ENCODE measurements at regions not wholly inside any gene's neighbourhood (a gene's known extent, or its start where the extent isn't known, plus 50 kb on each side); places are given as distances from the start of the nearest gene placed in this dataset.

DNA sequence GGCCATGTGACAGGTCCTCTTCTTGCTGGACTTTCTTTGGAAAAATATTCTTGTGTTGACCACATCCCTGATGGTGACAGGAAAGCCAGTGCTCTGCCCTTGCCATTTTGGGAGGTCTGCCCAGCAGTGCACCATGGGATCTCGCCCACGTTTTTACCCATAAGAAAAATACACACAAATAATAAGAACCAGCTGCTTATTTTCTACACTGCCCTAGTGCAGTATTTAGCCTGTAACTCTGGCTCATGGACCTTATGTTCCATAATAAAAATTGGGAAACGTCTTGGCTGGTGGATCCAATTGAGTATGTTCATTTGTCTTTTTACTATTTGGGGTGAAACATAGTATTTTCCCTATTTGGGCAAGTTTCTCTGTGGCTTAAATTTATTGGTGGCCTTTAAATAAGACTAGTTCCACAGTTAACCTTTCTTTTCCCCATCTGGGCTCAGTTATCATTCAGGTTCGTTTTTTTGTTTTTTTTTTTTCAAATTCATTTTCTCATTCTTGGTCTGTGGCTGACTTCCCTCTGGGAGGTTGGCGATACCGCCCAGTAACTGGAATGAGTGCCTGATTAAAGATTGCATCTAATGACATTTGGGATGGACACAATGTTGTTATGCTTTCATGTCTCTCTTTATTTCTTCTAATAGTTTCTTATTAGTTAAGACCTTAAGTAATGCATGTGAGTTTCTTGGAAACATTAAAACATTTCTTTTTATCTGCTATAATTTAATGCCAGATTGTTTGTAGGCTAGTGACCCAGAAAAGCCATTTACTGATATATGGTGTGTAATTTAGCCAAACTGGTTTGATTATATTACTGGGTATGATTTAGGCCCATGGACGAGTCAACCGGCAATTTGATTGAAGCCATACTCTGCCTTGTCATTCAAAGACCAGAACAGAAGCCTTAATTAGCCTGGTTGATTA is 163.7 kb downstream of the FGF10 start:
- Histone ChIP-seq H3K9me3 (ENCODE audit: control insufficient read depth, low read depth, low read length) (no peaks in the 10 kb centered on the region), H3K4me1 (ENCODE audit: insufficient read depth, low read length) (no peaks in the 10 kb centered on the region), H4K20me1 (ENCODE audit: control insufficient read depth, insufficient read depth, insufficient read length) (no peaks in the 10 kb centered on the region), H2BK15ac (ENCODE audit: low read depth, low read length) (no peak overlapping the region), H2BK5ac (ENCODE audit: insufficient read length, low read length) (no peak overlapping the region), H2BK120ac (ENCODE audit: low read depth, low read length, poor library complexity, severe bottlenecking) (no peak overlapping the region), H3K14ac (ENCODE audit: insufficient read depth, low read length) (no peak overlapping the region), H2BK12ac (ENCODE audit: insufficient read length, low read depth, low read length) (no peak overlapping the region), H2AFZ (ENCODE audit: low read length) (no peak overlapping the region), H4K91ac (ENCODE audit: insufficient read length, low read depth, low read length) (no peak overlapping the region), H3K56ac (ENCODE audit: insufficient read length, low read depth, low read length) (no peak overlapping the region), H3K4ac (ENCODE audit: low read depth, low read length) (no peak overlapping the region), H2AK5ac (ENCODE audit: insufficient read length, low read length) (no peak overlapping the region), H3K23me2 (ENCODE audit: insufficient read length, low read depth, low read length, poor library complexity, severe bottlenecking) (no peaks in the 10 kb centered on the region), H3K79me2 (ENCODE audit: insufficient read depth, low read length) (no peaks in the 10 kb centered on the region), H2BK20ac (ENCODE audit: low read depth, low read length, poor library complexity, severe bottlenecking) (no peak overlapping the region), H4K5ac (ENCODE audit: insufficient read length, low read depth, low read length) (no peak overlapping the region), H3K23ac (ENCODE audit: insufficient read length, low read depth, low read length) (no peak overlapping the region), H3K27ac (ENCODE audit: insufficient read length, low read depth, low read length) (no peak overlapping the region), H3K79me1 (ENCODE audit: insufficient read depth, low read depth, low read length, poor library complexity, severe bottlenecking) (no peaks in the 10 kb centered on the region), H4K8ac (replicated peaks; ENCODE audit: insufficient read length, low read depth, low read length) (no peak overlapping the region), H3K18ac (ENCODE audit: insufficient read length, low read depth, low read length) (no peak overlapping the region), H3K27me3 (ENCODE audit: insufficient read depth, low read length) (no peaks in the 10 kb centered on the region), H3T11ph (ENCODE audit: low read length) (no peak overlapping the region), H3K9ac (ENCODE audit: extremely low read depth, insufficient read length, low read length) (no peak overlapping the region), H3K4me2 (ENCODE audit: insufficient read depth, insufficient read length, low read length) (no peak overlapping the region)
- H3K36me3 Mint-ChIP-seq (ENCODE audit: insufficient read depth in 1 of 3, low read depth in 3 of 3) = no peaks in the 10 kb centered on the region; a peak in 2 of 7 replicates
- H3K27ac Mint-ChIP-seq = no peak overlapping the region
- WGBS (ENCODE audit: extremely low coverage, insufficient read length, low lambda C conversion rate) = no CpG with 5 or more reads among the region's 8 CpGs
- no peak overlapping the region for H3K4me3 Mint-ChIP-seq
- no peak for DNase-seq
- H3K27me3 Mint-ChIP-seq (ENCODE audit: low read depth) = no peaks in the 10 kb centered on the region
- no peaks in the 10 kb centered on the region for H3K4me1 Mint-ChIP-seq
- no peaks in the 10 kb centered on the region for H3K9me3 Mint-ChIP-seq
- TF ChIP-seq, protein P1, sequence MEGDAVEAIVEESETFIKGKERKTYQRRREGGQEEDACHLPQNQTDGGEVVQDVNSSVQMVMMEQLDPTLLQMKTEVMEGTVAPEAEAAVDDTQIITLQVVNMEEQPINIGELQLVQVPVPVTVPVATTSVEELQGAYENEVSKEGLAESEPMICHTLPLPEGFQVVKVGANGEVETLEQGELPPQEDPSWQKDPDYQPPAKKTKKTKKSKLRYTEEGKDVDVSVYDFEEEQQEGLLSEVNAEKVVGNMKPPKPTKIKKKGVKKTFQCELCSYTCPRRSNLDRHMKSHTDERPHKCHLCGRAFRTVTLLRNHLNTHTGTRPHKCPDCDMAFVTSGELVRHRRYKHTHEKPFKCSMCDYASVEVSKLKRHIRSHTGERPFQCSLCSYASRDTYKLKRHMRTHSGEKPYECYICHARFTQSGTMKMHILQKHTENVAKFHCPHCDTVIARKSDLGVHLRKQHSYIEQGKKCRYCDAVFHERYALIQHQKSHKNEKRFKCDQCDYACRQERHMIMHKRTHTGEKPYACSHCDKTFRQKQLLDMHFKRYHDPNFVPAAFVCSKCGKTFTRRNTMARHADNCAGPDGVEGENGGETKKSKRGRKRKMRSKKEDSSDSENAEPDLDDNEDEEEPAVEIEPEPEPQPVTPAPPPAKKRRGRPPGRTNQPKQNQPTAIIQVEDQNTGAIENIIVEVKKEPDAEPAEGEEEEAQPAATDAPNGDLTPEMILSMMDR (conservative IDR thresholded peaks at IDR 0.05) = no peak

Measured in H9 (cell line).